HCT116 (cell line): ENCODE measurements at regions not wholly inside any gene's neighbourhood (a gene's known extent, or its start where the extent isn't known, plus 50 kb on each side); places are given as distances from the start of the nearest gene placed in this dataset.

Experiments used
- CEBPB ChIP-seq: IDR thresholded peaks from 2 replicates; pipeline ENCODE4 v1.6.1; 2012; ENCODE audit warnings: low read depth
- CTCF ChIP-seq, 3 experiments: fragments of 200-600 bp in 1 of 3; sonication (generic) in 1 of 3; IDR thresholded peaks in 2 of 3; conservative IDR thresholded peaks in 1 of 3; 2 replicates each; pipeline ENCODE4 v1.5.1; 2012 to 2017; ENCODE audit warnings: low read depth in 2 of 3, low read length in 2 of 3, antibody characterized with exemption in 1 of 3, borderline replicate concordance in 1 of 3, control low read depth in 1 of 3, mild to moderate bottlenecking in 1 of 3, mixed read lengths in 1 of 3, mixed run types in 1 of 3, moderate library complexity in 1 of 3; ENCODE audit not compliant: insufficient read depth in 1 of 3
- POLR2A ChIP-seq: IDR thresholded peaks from 2 replicates; pipeline ENCODE4 v1.7.0; 2011; ENCODE audit warnings: borderline replicate concordance; ENCODE audit not compliant: insufficient read depth, insufficient read length; ENCODE audit errors: extremely low read depth
- YY1 ChIP-seq: IDR thresholded peaks from 2 replicates; pipeline ENCODE4 v1.6.1; 2011; ENCODE audit warnings: low read length, low read depth, moderate library complexity, mild to moderate bottlenecking; ENCODE audit not compliant: insufficient replicate concordance; ENCODE audit errors: extremely low read depth
- ZNF274 ChIP-seq: fragments of 200-500 bp; sonication (Bioruptor generic); IDR thresholded peaks from 2 replicates; pipeline ENCODE4 v1.6.1; 2014; ENCODE audit warnings: mild to moderate bottlenecking, low read depth, low read length, inconsistent platforms

GRCh38 chr16:61480250-61480649, 556.0 kb downstream of the CDH8 start:
- no peak for TF ChIP-seq POLR2A
- TF ChIP-seq CTCF (IDR thresholded peaks at IDR 0.05 in 2 of 3, conservative IDR thresholded peaks at IDR 0.05 in 1 of 3; ENCODE audit: borderline replicate concordance in 1 of 3, insufficient read depth in 1 of 3, low read depth in 2 of 3, low read length in 2 of 3), result no peak
- TF ChIP-seq ZNF274, result no peak
- TF ChIP-seq CEBPB, result no peak
- TF ChIP-seq YY1, result no peak
